Kidney epithelial cell (primary cell): ENCODE measurements at regions not wholly inside any gene's neighbourhood (a gene's known extent, or its start where the extent isn't known, plus 50 kb on each side); places are given as distances from the start of the nearest gene placed in this dataset.

Experiments
- DNase-seq: peaks from one replicate; pipeline ENCODE4 v3.0.0-alpha.2; 2010; ENCODE audit warnings: low read depth
- H3K27me3 ChIP-seq: 2 replicates; pipeline ENCODE4 v1.6.0; 2011; ENCODE audit warnings: low read length; ENCODE audit not compliant: control insufficient read depth, insufficient read depth
- H3K36me3 ChIP-seq: 2 replicates; pipeline ENCODE4 v1.5.1; 2011; ENCODE audit warnings: low read length; ENCODE audit not compliant: control insufficient read depth, insufficient read depth
- H3K4me3 ChIP-seq: 2 replicates; pipeline ENCODE4 v1.5.1; 2011; ENCODE audit warnings: low read depth, mild to moderate bottlenecking, control low read depth, low read length
- TF ChIP-seq, protein P1 (sequence below): IDR thresholded peaks from 2 replicates; pipeline ENCODE4 v1.5.1; 2011; ENCODE audit warnings: mild to moderate bottlenecking, moderate library complexity, low read length, control low read depth, inconsistent platforms; ENCODE audit not compliant: insufficient read depth, poor library complexity, severe bottlenecking

DNA sequence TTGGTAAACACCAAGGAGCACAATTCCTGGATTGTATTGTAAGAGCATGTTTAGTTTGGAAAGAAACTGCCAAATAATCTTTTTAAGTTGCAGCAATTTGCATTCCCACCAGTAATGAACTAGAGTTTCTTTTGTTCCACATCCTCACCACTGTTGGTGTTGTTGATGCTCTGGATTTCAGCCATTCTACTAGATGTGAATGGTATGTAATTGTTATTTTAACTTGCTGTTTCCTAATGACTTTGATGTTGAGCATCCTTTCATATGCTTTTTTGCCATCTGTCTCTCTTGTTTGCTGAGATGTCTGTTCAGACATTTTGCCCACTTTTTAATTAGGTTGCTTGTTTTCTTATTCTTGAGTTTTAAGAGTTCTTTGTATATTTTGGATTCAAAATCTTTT, 1654.1 kb downstream of the GRIK2 start:
- H3K4me3 ChIP-seq, result no peak overlapping the region
- TF ChIP-seq, protein P1, sequence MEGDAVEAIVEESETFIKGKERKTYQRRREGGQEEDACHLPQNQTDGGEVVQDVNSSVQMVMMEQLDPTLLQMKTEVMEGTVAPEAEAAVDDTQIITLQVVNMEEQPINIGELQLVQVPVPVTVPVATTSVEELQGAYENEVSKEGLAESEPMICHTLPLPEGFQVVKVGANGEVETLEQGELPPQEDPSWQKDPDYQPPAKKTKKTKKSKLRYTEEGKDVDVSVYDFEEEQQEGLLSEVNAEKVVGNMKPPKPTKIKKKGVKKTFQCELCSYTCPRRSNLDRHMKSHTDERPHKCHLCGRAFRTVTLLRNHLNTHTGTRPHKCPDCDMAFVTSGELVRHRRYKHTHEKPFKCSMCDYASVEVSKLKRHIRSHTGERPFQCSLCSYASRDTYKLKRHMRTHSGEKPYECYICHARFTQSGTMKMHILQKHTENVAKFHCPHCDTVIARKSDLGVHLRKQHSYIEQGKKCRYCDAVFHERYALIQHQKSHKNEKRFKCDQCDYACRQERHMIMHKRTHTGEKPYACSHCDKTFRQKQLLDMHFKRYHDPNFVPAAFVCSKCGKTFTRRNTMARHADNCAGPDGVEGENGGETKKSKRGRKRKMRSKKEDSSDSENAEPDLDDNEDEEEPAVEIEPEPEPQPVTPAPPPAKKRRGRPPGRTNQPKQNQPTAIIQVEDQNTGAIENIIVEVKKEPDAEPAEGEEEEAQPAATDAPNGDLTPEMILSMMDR, result no peak
- DNase-seq, result no peak
- no peaks in the 10 kb centered on the region for H3K27me3 ChIP-seq
- no peaks in the 10 kb centered on the region for H3K36me3 ChIP-seq

DNA sequence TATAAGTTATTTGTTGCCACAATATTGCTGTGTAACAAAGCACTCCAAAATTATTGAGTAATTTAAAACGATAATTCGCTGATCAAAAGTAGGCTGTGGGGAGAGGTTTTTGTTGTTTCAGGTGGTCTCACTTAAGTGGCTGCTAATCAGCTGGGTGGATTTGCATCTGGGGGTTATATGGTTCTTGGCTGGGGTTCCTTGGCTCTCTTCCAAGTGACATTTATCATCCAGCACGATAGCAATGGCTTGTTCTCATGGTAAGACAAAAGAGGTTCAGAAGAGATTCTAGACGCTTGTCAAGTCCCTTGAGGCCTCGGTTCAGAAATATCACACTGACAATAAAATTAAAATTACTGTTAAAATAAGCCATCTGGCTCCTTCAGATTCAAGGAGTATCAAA, 1648.8 kb downstream of the GRIK2 start:
- TF ChIP-seq, protein P1, result no peak
- no peak overlapping the region for H3K4me3 ChIP-seq
- DNase-seq, result no peak
- no peaks in the 10 kb centered on the region for H3K36me3 ChIP-seq
- no peaks in the 10 kb centered on the region for H3K27me3 ChIP-seq

DNA sequence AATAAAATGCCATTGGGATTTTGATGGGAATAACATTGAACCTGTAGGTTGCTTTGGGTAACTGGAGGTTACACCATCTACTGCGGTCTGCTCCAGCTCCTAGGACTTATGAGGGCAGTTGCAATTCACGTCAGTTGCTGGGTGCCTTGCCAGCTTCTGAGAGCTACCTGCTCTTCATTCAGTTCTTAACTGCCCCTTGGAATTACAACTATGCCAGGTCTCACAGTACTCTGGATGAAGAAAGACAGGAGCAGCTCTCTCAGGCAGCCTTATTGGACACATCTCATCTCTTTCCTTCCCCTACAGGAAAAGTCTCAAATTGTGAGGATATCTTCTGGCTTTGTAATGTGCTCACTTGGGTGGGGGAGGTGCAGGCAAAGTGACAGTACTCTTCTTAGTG, 1643.3 kb downstream of the GRIK2 start:
- no peak for DNase-seq
- Histone ChIP-seq H3K4me3 (no peak overlapping the region), H3K36me3 (no peaks in the 10 kb centered on the region), H3K27me3 (no peaks in the 10 kb centered on the region)
- TF ChIP-seq, protein P1, result no peak

DNA sequence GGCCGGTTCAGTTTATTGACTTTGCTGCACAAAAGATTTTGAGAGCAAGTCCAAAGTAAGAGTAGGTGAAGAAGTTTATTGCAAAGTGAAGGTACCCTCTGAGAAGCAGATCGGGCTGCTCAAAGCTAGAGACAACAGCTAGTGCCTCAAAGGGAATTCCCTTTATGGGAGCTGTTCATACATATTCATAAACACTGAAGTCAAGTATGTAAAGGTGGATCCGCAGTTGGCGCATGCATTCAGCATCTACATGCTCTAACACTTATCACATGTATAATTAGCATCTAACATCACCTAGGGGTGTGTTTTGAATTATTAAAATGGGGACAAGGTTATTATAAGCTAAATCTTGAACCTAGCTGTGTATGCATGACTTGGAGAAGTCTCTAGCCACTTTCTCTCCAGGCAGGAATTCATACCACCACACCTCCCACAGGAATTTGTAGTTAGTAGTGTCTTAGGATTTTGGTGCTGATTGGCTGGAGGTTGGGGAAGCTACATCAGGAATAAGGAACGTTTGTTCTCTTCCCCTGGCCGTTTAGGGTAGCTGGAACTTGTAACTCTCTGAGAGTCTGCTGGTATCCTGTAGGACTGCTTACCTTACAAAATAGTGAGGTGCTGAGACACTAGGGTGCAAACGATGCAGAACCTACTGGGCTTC, 1633.9 kb downstream of the GRIK2 start:
- Histone ChIP-seq H3K27me3 (no peaks in the 10 kb centered on the region), H3K4me3 (no peak overlapping the region), H3K36me3 (no peaks in the 10 kb centered on the region)
- DNase-seq, result no peak
- TF ChIP-seq, protein P1, result no peak

DNA sequence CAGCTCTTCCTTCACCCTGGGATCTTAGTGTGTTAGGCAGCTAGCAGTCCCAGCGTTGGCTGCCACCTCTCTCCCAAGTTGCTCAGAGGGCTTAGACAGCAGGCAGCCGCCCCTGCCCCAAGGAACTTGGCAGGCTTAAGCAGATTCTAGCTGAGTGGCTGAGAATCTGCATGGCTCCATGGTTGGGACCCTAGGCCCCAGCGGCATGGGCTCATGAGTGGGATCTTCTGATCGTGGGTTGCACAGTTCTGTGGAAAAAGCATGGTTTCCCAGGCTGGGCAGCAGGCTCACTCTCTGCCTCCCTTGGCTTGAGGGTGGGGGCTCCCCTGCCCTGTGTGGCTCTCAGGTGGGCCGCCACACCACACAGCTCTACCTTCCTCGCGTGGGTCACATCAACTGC, 1624.9 kb downstream of the GRIK2 start:
- Histone ChIP-seq H3K27me3 (no peaks in the 10 kb centered on the region), H3K36me3 (no peaks in the 10 kb centered on the region), H3K4me3 (no peak overlapping the region)
- TF ChIP-seq, protein P1, result no peak
- DNase-seq, result no peak

DNA sequence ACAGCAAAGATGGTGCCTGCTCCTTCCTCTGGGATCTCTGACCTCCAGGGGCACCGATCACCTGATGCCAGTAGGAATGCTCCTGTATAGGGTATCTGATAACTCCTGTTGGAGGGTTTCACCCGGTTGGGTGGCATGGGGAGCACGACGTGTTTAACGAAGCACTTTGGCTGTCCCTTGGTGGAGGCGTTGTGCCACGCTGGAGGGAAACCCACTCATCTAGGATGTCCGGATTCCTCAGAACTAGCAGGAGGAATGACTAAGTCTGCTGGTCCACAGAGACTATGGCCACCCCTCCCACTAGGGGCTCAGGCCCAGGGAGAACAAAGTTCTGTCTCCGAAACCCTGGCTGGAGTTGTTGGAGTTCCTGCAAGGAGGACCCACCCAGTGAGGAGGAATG, 1624.4 kb downstream of the GRIK2 start:
- Histone ChIP-seq H3K36me3 (no peaks in the 10 kb centered on the region), H3K4me3 (no peak overlapping the region), H3K27me3 (no peaks in the 10 kb centered on the region)
- TF ChIP-seq, protein P1, result no peak
- no peak for DNase-seq
